ENCODE measurements at regions not wholly inside any gene's neighbourhood (a gene's known extent, or its start where the extent isn't known, plus 50 kb on each side); places are given as distances from the start of the nearest gene placed in this dataset.
"Not testable (repeated sequence)": the region's sequence is repeated elsewhere in the genome, so short reads cannot be mapped to it uniquely, and the experiment has no call there.

- DNase-seq (ENCODE audit: low read depth): peak; percentile 78
These were observed 258.4 kb downstream of the SPRY2 start for GRCh38 chr13:80082396-80083080.

- DNase-seq (ENCODE audit: low read depth): no peak
These were observed 266.1 kb downstream of the SPRY2 start for GRCh38 chr13:80074811-80075210.

GRCh38 chr13:80074143-80074752, 266.7 kb downstream of the SPRY2 start:
- no peak for DNase-seq (ENCODE audit: low read depth)

GRCh38 chr13:80072231-80072630, 268.7 kb downstream of the SPRY2 start:
- DNase-seq (ENCODE audit: low read depth): no peak

- no peak for DNase-seq (ENCODE audit: low read depth)
These were observed 270.8 kb downstream of the SPRY2 start for GRCh38 chr13:80070024-80070703.

- DNase-seq (ENCODE audit: low read depth): no peak
These were observed 271.6 kb downstream of the SPRY2 start for GRCh38 chr13:80069374-80069773.

GRCh38 chr13:80065996-80066395, 274.9 kb downstream of the SPRY2 start:
- no peak for DNase-seq (ENCODE audit: low read depth)

GRCh38 chr13:80062416-80062815, 278.5 kb downstream of the SPRY2 start:
- DNase-seq (ENCODE audit: low read depth): not testable (repeated sequence)

GRCh38 chr13:80059789-80060188, 281.1 kb downstream of the SPRY2 start:
- DNase-seq (ENCODE audit: low read depth): no peak

- DNase-seq (ENCODE audit: low read depth): no peak
These were observed 282.3 kb downstream of the SPRY2 start for GRCh38 chr13:80058626-80059025.

- no peak for DNase-seq (ENCODE audit: low read depth)
These were observed 285.1 kb downstream of the SPRY2 start for GRCh38 chr13:80055847-80056246.

GRCh38 chr13:80054806-80055205, 286.1 kb downstream of the SPRY2 start:
- DNase-seq (ENCODE audit: low read depth): no peak

GRCh38 chr13:80052286-80052685, 288.6 kb downstream of the SPRY2 start:
- DNase-seq (ENCODE audit: low read depth): no peak

- no peak for DNase-seq (ENCODE audit: low read depth)
These were observed 290.7 kb downstream of the SPRY2 start for GRCh38 chr13:80050252-80050651.

- DNase-seq (ENCODE audit: low read depth): peak; percentile 96
These were observed 292.1 kb downstream of the SPRY2 start for GRCh38 chr13:80048802-80049201.

GRCh38 chr13:80048030-80048429, 292.9 kb downstream of the SPRY2 start:
- DNase-seq (ENCODE audit: low read depth): no peak

- peak; percentile 68 for DNase-seq (ENCODE audit: low read depth)
These were observed 293.5 kb downstream of the SPRY2 start for GRCh38 chr13:80047406-80047805.

- DNase-seq (ENCODE audit: low read depth): no peak
These were observed 300.0 kb downstream of the SPRY2 start for GRCh38 chr13:80040981-80041317.

GRCh38 chr13:80040196-80040980, 300.5 kb downstream of the SPRY2 start:
- DNase-seq (ENCODE audit: low read depth): peak; percentile 100

- no peak for DNase-seq (ENCODE audit: low read depth)
These were observed 301.9 kb downstream of the SPRY2 start for GRCh38 chr13:80039000-80039399.

GRCh38 chr13:80038371-80038770, 302.6 kb downstream of the SPRY2 start:
- peak; percentile 38 for DNase-seq (ENCODE audit: low read depth)

- peak; percentile 94 for DNase-seq (ENCODE audit: low read depth)
These were observed 303.4 kb downstream of the SPRY2 start for GRCh38 chr13:80037505-80037888.

Measured in renal cortical epithelial cell (primary cell).